B cell (primary cell): ENCODE measurements at regions not wholly inside any gene's neighbourhood (a gene's known extent, or its start where the extent isn't known, plus 50 kb on each side); places are given as distances from the start of the nearest gene placed in this dataset.
"Not testable (repeated sequence)": the region's sequence is repeated elsewhere in the genome, so short reads cannot be mapped to it uniquely, and the experiment has no call there.

ENCODE experiments used
- EZH2 ChIP-seq: IDR thresholded peaks from 2 replicates; pipeline ENCODE4 v1.6.1; 2012; ENCODE audit warnings: borderline replicate concordance, low read depth, mild to moderate bottlenecking, moderate library complexity, low read length; ENCODE audit not compliant: insufficient read depth, poor library complexity, severe bottlenecking
- TF ChIP-seq, protein P1 (sequence below): fragments of 200-600 bp; IDR thresholded peaks from one replicate; pipeline ENCODE4 v1.8.0; 2022; ENCODE audit warnings: antibody characterized with exemption, mild to moderate bottlenecking

DNA sequence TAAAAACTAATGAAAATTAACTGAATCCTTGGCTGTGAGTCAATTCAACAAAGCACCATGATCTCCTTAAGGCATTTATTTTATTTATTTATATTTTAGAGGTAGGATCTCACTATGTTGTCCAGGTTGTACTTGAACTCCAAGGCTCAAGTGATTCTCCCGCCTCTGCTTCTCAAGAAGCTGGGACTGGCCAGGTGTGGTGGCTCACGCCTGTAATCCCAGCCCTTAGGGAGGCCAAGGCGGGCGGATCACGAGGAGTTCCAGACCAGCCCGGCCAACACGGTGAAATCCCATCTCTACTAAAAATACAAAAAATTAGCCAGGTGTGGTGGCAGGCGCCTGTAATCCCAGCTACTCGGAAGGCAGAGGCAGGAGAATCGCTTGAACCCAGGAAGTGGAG lies 52.1 kb upstream of the MAP4 start:
- TF ChIP-seq, protein P1, sequence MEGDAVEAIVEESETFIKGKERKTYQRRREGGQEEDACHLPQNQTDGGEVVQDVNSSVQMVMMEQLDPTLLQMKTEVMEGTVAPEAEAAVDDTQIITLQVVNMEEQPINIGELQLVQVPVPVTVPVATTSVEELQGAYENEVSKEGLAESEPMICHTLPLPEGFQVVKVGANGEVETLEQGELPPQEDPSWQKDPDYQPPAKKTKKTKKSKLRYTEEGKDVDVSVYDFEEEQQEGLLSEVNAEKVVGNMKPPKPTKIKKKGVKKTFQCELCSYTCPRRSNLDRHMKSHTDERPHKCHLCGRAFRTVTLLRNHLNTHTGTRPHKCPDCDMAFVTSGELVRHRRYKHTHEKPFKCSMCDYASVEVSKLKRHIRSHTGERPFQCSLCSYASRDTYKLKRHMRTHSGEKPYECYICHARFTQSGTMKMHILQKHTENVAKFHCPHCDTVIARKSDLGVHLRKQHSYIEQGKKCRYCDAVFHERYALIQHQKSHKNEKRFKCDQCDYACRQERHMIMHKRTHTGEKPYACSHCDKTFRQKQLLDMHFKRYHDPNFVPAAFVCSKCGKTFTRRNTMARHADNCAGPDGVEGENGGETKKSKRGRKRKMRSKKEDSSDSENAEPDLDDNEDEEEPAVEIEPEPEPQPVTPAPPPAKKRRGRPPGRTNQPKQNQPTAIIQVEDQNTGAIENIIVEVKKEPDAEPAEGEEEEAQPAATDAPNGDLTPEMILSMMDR: not testable (repeated sequence)
- not testable (repeated sequence) for TF ChIP-seq EZH2
